ENCODE measurements at regions not wholly inside any gene's neighbourhood (a gene's known extent, or its start where the extent isn't known, plus 50 kb on each side); places are given as distances from the start of the nearest gene placed in this dataset.

GRCh38 chr2:217177720-217178119 lies 317.9 kb upstream of the TNP1 start:
- DNase-seq (ENCODE audit: low read depth): no peak
- H3K4me3 ChIP-seq (ENCODE audit: low read length): no peak overlapping the region
- TF ChIP-seq CTCF (conservative IDR thresholded peaks at IDR 0.05; ENCODE audit: low read depth, low read length): no peak

GRCh38 chr2:217171874-217172273 lies 312.0 kb upstream of the TNP1 start:
- DNase-seq (ENCODE audit: low read depth): no peak
- no peak overlapping the region for H3K4me3 ChIP-seq (ENCODE audit: low read length)
- no peak for TF ChIP-seq CTCF (conservative IDR thresholded peaks at IDR 0.05; ENCODE audit: low read depth, low read length)

DNA sequence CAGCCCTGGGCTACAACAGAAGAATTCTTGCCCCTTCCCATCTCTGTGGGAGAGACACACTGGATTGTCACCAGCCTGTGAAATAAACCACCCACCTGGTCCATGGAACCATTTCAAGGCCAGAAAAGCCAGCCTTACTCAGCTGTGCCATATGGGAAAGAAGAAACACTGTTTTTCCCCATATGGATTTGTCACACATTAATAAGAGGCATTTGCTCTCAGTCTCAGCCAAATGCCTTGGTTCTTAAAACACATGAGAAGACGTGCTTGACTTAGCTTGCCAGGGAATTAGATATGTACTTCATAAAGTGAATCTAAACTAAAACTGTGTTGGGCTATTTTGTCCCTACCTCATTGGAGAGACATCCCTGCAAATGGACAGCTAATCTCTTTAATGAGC lies 308.6 kb upstream of the TNP1 start:
- DNase-seq (ENCODE audit: low read depth): no peak
- no peak for TF ChIP-seq CTCF (conservative IDR thresholded peaks at IDR 0.05; ENCODE audit: low read depth, low read length)
- H3K4me3 ChIP-seq (ENCODE audit: low read length): no peak overlapping the region

GRCh38 chr2:217167531-217167930 lies 307.7 kb upstream of the TNP1 start:
- DNase-seq (ENCODE audit: low read depth): no peak
- TF ChIP-seq CTCF (conservative IDR thresholded peaks at IDR 0.05; ENCODE audit: low read depth, low read length): no peak
- H3K4me3 ChIP-seq (ENCODE audit: low read length): no peak overlapping the region

GRCh38 chr2:217166241-217166850 lies 306.5 kb upstream of the TNP1 start:
- peak; percentile 64 for TF ChIP-seq CTCF (conservative IDR thresholded peaks at IDR 0.05; ENCODE audit: low read depth, low read length)
- H3K4me3 ChIP-seq (ENCODE audit: low read length): no peak overlapping the region
- peak; percentile 17 for DNase-seq (ENCODE audit: low read depth)

DNA sequence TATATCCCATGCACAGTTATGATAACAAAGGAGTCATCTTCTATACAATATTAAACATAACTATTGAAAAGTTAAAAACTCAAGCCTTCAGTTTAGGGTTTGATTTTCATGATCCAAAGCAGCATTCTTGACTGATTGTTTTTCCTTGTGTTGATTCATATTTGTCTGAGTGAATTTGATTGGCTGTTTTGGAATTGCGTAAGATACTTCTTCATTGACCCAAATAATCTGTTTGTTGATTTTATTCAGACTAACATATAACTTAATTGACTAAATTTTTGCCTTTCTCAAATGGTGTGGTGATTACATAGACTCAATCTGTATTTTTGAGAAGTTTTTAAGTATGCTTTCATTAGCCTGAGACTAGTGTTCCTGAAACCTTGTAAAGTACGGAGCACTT lies 305.7 kb upstream of the TNP1 start:
- no peak overlapping the region for H3K4me3 ChIP-seq (ENCODE audit: low read length)
- TF ChIP-seq CTCF (conservative IDR thresholded peaks at IDR 0.05; ENCODE audit: low read depth, low read length): no peak
- DNase-seq (ENCODE audit: low read depth): no peak

GRCh38 chr2:217163987-217164386 lies 304.1 kb upstream of the TNP1 start:
- DNase-seq (ENCODE audit: low read depth): no peak
- H3K4me3 ChIP-seq (ENCODE audit: low read length): no peak overlapping the region
- no peak for TF ChIP-seq CTCF (conservative IDR thresholded peaks at IDR 0.05; ENCODE audit: low read depth, low read length)

Data from retinal pigment epithelial cell (primary cell).